GM18508 (cell line): ENCODE measurements at regions not wholly inside any gene's neighbourhood (a gene's known extent, or its start where the extent isn't known, plus 50 kb on each side); places are given as distances from the start of the nearest gene placed in this dataset.

Experiments
- ATAC-seq: cut with Tn5 transposase; IDR thresholded peaks from one replicate; pipeline ENCODE4 v1.9.1; 2021; ENCODE audit warnings: moderate number of reproducible peaks; ENCODE audit not compliant: insufficient read depth, unreplicated experiment

- ATAC-seq: no peak
These were observed 229.9 kb upstream of the SDK2 start for GRCh38 chr17:73874008-73874720.

- ATAC-seq: no peak
These were observed 231.1 kb upstream of the SDK2 start for GRCh38 chr17:73875346-73875745.

- ATAC-seq: no peak
These were observed 233.7 kb upstream of the SDK2 start for GRCh38 chr17:73877962-73878361.

GRCh38 chr17:73878923-73879322 is 234.7 kb upstream of the SDK2 start:
- no peak for ATAC-seq

GRCh38 chr17:73879987-73880386 is 235.7 kb upstream of the SDK2 start:
- no peak for ATAC-seq

- no peak for ATAC-seq
These were observed 238.3 kb upstream of the SDK2 start for GRCh38 chr17:73882590-73882989.

- no peak for ATAC-seq
These were observed 238.9 kb upstream of the SDK2 start for GRCh38 chr17:73883175-73883574.

GRCh38 chr17:73887739-73888138 is 243.5 kb upstream of the SDK2 start:
- no peak for ATAC-seq

- no peak for ATAC-seq
These were observed 244.6 kb upstream of the SDK2 start for GRCh38 chr17:73888862-73889261.

- ATAC-seq: no peak
These were observed 245.2 kb upstream of the SDK2 start for GRCh38 chr17:73889439-73889838.

GRCh38 chr17:73890831-73891405 is 246.7 kb upstream of the SDK2 start:
- no peak for ATAC-seq

GRCh38 chr17:73895157-73895556 is 250.9 kb upstream of the SDK2 start:
- no peak for ATAC-seq

GRCh38 chr17:73896966-73897365 is 252.7 kb upstream of the SDK2 start:
- ATAC-seq: no peak

- ATAC-seq: no peak
These were observed 255.6 kb upstream of the SDK2 start for GRCh38 chr17:73899839-73900238.

GRCh38 chr17:73900516-73900915 is 256.3 kb upstream of the SDK2 start:
- ATAC-seq: no peak

GRCh38 chr17:73901249-73901648 is 257.0 kb upstream of the SDK2 start:
- no peak for ATAC-seq

- no peak for ATAC-seq
These were observed 257.6 kb upstream of the SDK2 start for GRCh38 chr17:73901661-73902415.

- no peak for ATAC-seq
These were observed 258.4 kb upstream of the SDK2 start for GRCh38 chr17:73902416-73903181.

- no peak for ATAC-seq
These were observed 262.9 kb upstream of the SDK2 start for GRCh38 chr17:73906896-73907870.

- ATAC-seq: no peak
These were observed 264.9 kb upstream of the SDK2 start for GRCh38 chr17:73909186-73909585.
